Kidney (tissue), 13 donors: ENCODE measurements at regions not wholly inside any gene's neighbourhood (a gene's known extent, or its start where the extent isn't known, plus 50 kb on each side); places are given as distances from the start of the nearest gene placed in this dataset.

Source experiments
- DNase-seq, 5 donors: peaks; one replicate each; pipeline ENCODE4 v3.0.0-alpha.2; 2013 to 2020
- FAIRE-seq: peaks from 2 replicates; lab custom pipeline; 2012; peaks lifted over from hg19 to GRCh38; lab: Jason Lieb, UNC
- H3K27ac ChIP-seq, 2 donors: one replicate each; pipeline ENCODE4 v1.7.0; 2013; ENCODE audit warnings: low read depth in 2 of 2, low read length in 2 of 2, inconsistent platforms in 1 of 2
- H3K27me3 ChIP-seq: one replicate; pipeline ENCODE4 v1.7.1; 2013; ENCODE audit warnings: low read length, inconsistent platforms; ENCODE audit not compliant: control insufficient read depth, insufficient read depth
- H3K36me3 ChIP-seq, 3 donors: one replicate each; pipeline versions ENCODE4 v1.7.0 to v1.7.1; 2013; ENCODE audit warnings: low read length in 3 of 3, control low read depth in 1 of 3, inconsistent platforms in 1 of 3; ENCODE audit not compliant: insufficient read depth in 3 of 3, control insufficient read depth in 2 of 3
- H3K4me1 ChIP-seq, 3 donors: one replicate each; pipeline versions ENCODE4 v1.7.0 to v1.7.1; 2013; ENCODE audit warnings: low read length in 3 of 3, inconsistent platforms in 1 of 3, low read depth in 1 of 3; ENCODE audit not compliant: control insufficient read depth in 2 of 3, insufficient read depth in 2 of 3
- H3K4me3 ChIP-seq, 3 donors: one replicate each; pipeline versions ENCODE4 v1.7.0 to v1.8.1; 2013; ENCODE audit warnings: low read length in 3 of 3, control low read depth in 1 of 3, inconsistent platforms in 1 of 3
- H3K9ac ChIP-seq, 3 donors: one replicate each; pipeline versions ENCODE4 v1.7.0 to v1.7.1; 2013; ENCODE audit warnings: low read length in 3 of 3, control low read depth in 1 of 3, inconsistent platforms in 1 of 3
- H3K9me3 ChIP-seq, 3 donors: one replicate each; pipeline versions ENCODE4 v1.7.0 to v1.7.1; 2013; ENCODE audit warnings: low read length in 3 of 3, control low read depth in 1 of 3, inconsistent platforms in 1 of 3; ENCODE audit not compliant: control insufficient read depth in 2 of 3, insufficient read depth in 1 of 3
- CTCF ChIP-seq: IDR thresholded peaks from 3 replicates; pipeline ENCODE4 v1.5.1; 2012; ENCODE audit warnings: mild to moderate bottlenecking, moderate library complexity, borderline replicate concordance; ENCODE audit not compliant: insufficient read depth; ENCODE audit errors: extremely low read depth
- intact Hi-C: fragments of 100-400 bp; cut with DNase I; formaldehyde crosslinking; loops from one replicate; pipeline ENCODE4 v1.11.1; 2022
- donor health status: control.
- donor health status: control.
- donor health status: control.
- donor health status: control.
- donor health status: control.
- donor health status: DM: yes; HTN: yes; CAD: no.
- donor health status: Normal renal cell carcinoma (clear cell type).

- peak overlapping the region in 1 of 2 donors; percentile 9 for H3K27ac ChIP-seq
These were observed 95.3 kb upstream of the HES1 start for GRCh38 chr3:194040516-194041273.

GRCh38 chr3:194042927-194043326 is 93.0 kb upstream of the HES1 start:
- DNase-seq, result peak in 4 of 5 donors; percentile 60 to 80 (median 68)
- H3K27ac ChIP-seq, result no peak overlapping the region
- H3K4me3 ChIP-seq, result no peak overlapping the region
- no peak overlapping the region for H3K9ac ChIP-seq
- intact Hi-C loops, result no loop called here
- H3K27me3 ChIP-seq, result no peaks in the 10 kb centered on the region
- no peaks in the 10 kb centered on the region for H3K9me3 ChIP-seq
- no peak for TF ChIP-seq CTCF
- FAIRE-seq, result no peak
- H3K4me1 ChIP-seq, result peaks cover 0 to 5% (median 5%) of the 10 kb centered on the region in 3 donors
- H3K36me3 ChIP-seq, result no peaks in the 10 kb centered on the region

More at GRCh38 chr3:194040516-194041273, 95.3 kb upstream of the HES1 start:
- Histone ChIP-seq H3K27me3 (no peaks in the 10 kb centered on the region), H3K9ac (no peak overlapping the region), H3K4me1 (peaks cover 0 to 5% (median 4%) of the 10 kb centered on the region in 3 donors), H3K9me3 (no peaks in the 10 kb centered on the region), H3K4me3 (no peak overlapping the region), H3K36me3 (no peaks in the 10 kb centered on the region)
- TF ChIP-seq CTCF, result no peak
- no peak for FAIRE-seq
- intact Hi-C loops, result no loop called here
- peak in 4 of 5 donors; percentile 59 to 84 (median 68) for DNase-seq

- Histone ChIP-seq H3K4me1 (peaks cover 0 to 5% (median 5%) of the 10 kb centered on the region in 3 donors), H3K9ac (no peak overlapping the region), H3K9me3 (no peaks in the 10 kb centered on the region), H3K27ac (no peak overlapping the region), H3K4me3 (no peak overlapping the region), H3K36me3 (no peaks in the 10 kb centered on the region), H3K27me3 (no peaks in the 10 kb centered on the region)
- intact Hi-C loops, result no loop called here
- no peak for TF ChIP-seq CTCF
- FAIRE-seq (no peak), DNase-seq (no peak)
These were observed 92.4 kb upstream of the HES1 start for GRCh38 chr3:194043516-194043915.

GRCh38 chr3:194045289-194045688 is 90.7 kb upstream of the HES1 start:
- H3K4me1 ChIP-seq, result peaks cover 0 to 5% (median 3%) of the 10 kb centered on the region in 3 donors
- H3K9ac ChIP-seq, result no peak overlapping the region
- no peak for TF ChIP-seq CTCF
- H3K4me3 ChIP-seq, result no peak overlapping the region
- no peaks in the 10 kb centered on the region for H3K27me3 ChIP-seq
- intact Hi-C loops, result no loop called here
- H3K36me3 ChIP-seq, result no peaks in the 10 kb centered on the region
- no peak for DNase-seq
- peaks cover 0 to 2% (median 0%) of the 10 kb centered on the region in 3 donors for H3K9me3 ChIP-seq
- FAIRE-seq, result no peak
- no peak overlapping the region for H3K27ac ChIP-seq
